ENCODE measurements at regions not wholly inside any gene's neighbourhood (a gene's known extent, or its start where the extent isn't known, plus 50 kb on each side); places are given as distances from the start of the nearest gene placed in this dataset.

- Histone ChIP-seq H3K4me2 (ENCODE audit: insufficient read depth, low read length) (no peak overlapping the region), H2AFZ (ENCODE audit: low read depth, low read length) (no peak overlapping the region), H3K27ac (ENCODE audit: insufficient read depth, low read depth, low read length) (no peak overlapping the region), H4K20me1 (replicated peaks; ENCODE audit: control insufficient read depth, extremely low read depth, insufficient read depth, low read length) (no peaks in the 10 kb centered on the region), H3K79me2 (ENCODE audit: control insufficient read depth, insufficient read depth, low read length) (no peaks in the 10 kb centered on the region), H3K9me1 (replicated peaks; ENCODE audit: control insufficient read depth, extremely low read depth, insufficient read depth, low read length) (no peaks in the 10 kb centered on the region), H3K9ac (replicated peaks; ENCODE audit: extremely low read depth, insufficient read depth, low read length) (no peak overlapping the region), H3K4me3 (replicated peaks in 1 of 3; ENCODE audit: insufficient read depth in 1 of 3, low read depth in 1 of 3, low read length in 3 of 3) (no peak overlapping the region), H3K4me1 (ENCODE audit: control insufficient read depth, extremely low read depth, insufficient read depth, low read length) (no peaks in the 10 kb centered on the region), H3K36me3 (ENCODE audit: control insufficient read depth in 2 of 2, extremely low read depth in 1 of 2, insufficient read depth in 2 of 2, low read length in 2 of 2) (no peaks in the 10 kb centered on the region), H3K9me3 (replicated peaks; ENCODE audit: control insufficient read depth, insufficient read depth, low read length) (no peaks in the 10 kb centered on the region), H3K27me3 (ENCODE audit: control insufficient read depth in 2 of 2, insufficient read depth in 2 of 2, low read length in 2 of 2) (no peaks in the 10 kb centered on the region)
- FAIRE-seq (no peak), DNase-seq (ENCODE audit: low read depth, low spot score) (no peak)
- dilution Hi-C loops (cut with MboI; ENCODE audit: extremely low pct_ligation_motif_present, low sequenced_read_pairs) (no loop called here), intact Hi-C loops (cut with micrococcal nuclease) (no loop called here)
- CTCF ChIA-PET: no interaction called here
- BruUV-seq (replicated peaks): no TSS peak
- POLR2A ChIA-PET: no interaction called here
- TF ChIP-seq POLR2A (IDR thresholded peaks at IDR 0.05; ENCODE audit: low read depth, low read length) (no peak), FOS (IDR thresholded peaks at IDR 0.05; ENCODE audit: borderline replicate concordance, insufficient read depth, low read length) (no peak), EZH2 (IDR thresholded peaks at IDR 0.05; ENCODE audit: borderline replicate concordance, low read depth, low read length, severe bottlenecking) (no peak), MAX (IDR thresholded peaks at IDR 0.05; ENCODE audit: insufficient read depth, insufficient read length) (no peak), GATA2 (IDR thresholded peaks at IDR 0.05; ENCODE audit: insufficient read depth, insufficient read length, low read depth, low read length) (no peak), MYC (IDR thresholded peaks at IDR 0.05; ENCODE audit: low read depth, low read length) (no peak)
- TF ChIP-seq, protein P1, sequence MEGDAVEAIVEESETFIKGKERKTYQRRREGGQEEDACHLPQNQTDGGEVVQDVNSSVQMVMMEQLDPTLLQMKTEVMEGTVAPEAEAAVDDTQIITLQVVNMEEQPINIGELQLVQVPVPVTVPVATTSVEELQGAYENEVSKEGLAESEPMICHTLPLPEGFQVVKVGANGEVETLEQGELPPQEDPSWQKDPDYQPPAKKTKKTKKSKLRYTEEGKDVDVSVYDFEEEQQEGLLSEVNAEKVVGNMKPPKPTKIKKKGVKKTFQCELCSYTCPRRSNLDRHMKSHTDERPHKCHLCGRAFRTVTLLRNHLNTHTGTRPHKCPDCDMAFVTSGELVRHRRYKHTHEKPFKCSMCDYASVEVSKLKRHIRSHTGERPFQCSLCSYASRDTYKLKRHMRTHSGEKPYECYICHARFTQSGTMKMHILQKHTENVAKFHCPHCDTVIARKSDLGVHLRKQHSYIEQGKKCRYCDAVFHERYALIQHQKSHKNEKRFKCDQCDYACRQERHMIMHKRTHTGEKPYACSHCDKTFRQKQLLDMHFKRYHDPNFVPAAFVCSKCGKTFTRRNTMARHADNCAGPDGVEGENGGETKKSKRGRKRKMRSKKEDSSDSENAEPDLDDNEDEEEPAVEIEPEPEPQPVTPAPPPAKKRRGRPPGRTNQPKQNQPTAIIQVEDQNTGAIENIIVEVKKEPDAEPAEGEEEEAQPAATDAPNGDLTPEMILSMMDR (IDR thresholded peaks at IDR 0.05; ENCODE audit: extremely low read depth in 1 of 2, insufficient read depth in 1 of 2, low read depth in 1 of 2, low read length in 2 of 2): no peak
Measured at GRCh38 chr15:61387675-61388074, 158.6 kb upstream of the RORA start.

DNA sequence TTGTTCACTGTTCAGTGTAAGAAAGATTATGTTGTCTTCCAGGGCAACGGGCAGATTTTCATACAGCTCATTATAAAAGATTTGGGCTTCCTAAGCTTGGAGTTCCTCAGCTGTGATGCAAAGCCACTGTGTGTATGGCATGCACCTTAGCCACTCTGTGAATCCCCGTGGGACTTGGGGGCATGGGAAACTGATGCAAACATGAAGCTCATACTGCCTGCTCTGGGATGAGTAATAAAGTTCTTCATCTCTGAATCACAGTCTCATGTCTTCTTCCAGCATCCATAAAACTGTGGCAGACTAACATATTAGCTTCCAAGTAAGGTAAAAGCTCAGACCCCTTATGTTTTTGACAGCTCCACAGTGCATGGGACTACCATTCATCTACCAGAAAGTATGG, 154.3 kb upstream of the RORA start:
- H3K27ac ChIP-seq (ENCODE audit: insufficient read depth, low read depth, low read length): no peak overlapping the region
- TF ChIP-seq JUN (IDR thresholded peaks at IDR 0.05; ENCODE audit: borderline replicate concordance, insufficient read depth, insufficient read length, low read depth) (no peak), POLR2A (IDR thresholded peaks at IDR 0.05; ENCODE audit: low read depth, low read length) (no peak)
- TF ChIP-seq, protein P1 (IDR thresholded peaks at IDR 0.05; ENCODE audit: extremely low read depth in 1 of 2, insufficient read depth in 1 of 2, low read depth in 1 of 2, low read length in 2 of 2): no peak
- ChIA-PET CTCF (no interaction called here), POLR2A (no interaction called here)
- H4K20me1 ChIP-seq (replicated peaks; ENCODE audit: control insufficient read depth, extremely low read depth, insufficient read depth, low read length): no peaks in the 10 kb centered on the region
- no peaks in the 10 kb centered on the region for H3K9me1 ChIP-seq (replicated peaks; ENCODE audit: control insufficient read depth, extremely low read depth, insufficient read depth, low read length)
- H3K4me2 ChIP-seq (ENCODE audit: insufficient read depth, low read length): no peak overlapping the region
- intact Hi-C loops (cut with micrococcal nuclease) (no loop called here), dilution Hi-C loops (cut with MboI; ENCODE audit: extremely low pct_ligation_motif_present, low sequenced_read_pairs) (no loop called here)
- H3K79me2 ChIP-seq (ENCODE audit: control insufficient read depth, insufficient read depth, low read length): no peaks in the 10 kb centered on the region
- no peak for DNase-seq (ENCODE audit: low read depth, low spot score)
- H3K4me1 ChIP-seq (ENCODE audit: control insufficient read depth, extremely low read depth, insufficient read depth, low read length): no peaks in the 10 kb centered on the region
- H3K4me3 ChIP-seq (replicated peaks in 1 of 3; ENCODE audit: insufficient read depth in 1 of 3, low read depth in 1 of 3, low read length in 3 of 3): no peak overlapping the region
- no peak overlapping the region for H2AFZ ChIP-seq (ENCODE audit: low read depth, low read length)
- no peak for FAIRE-seq
- H3K36me3 ChIP-seq (ENCODE audit: control insufficient read depth in 2 of 2, extremely low read depth in 1 of 2, insufficient read depth in 2 of 2, low read length in 2 of 2): no peaks in the 10 kb centered on the region
- H3K9ac ChIP-seq (replicated peaks; ENCODE audit: extremely low read depth, insufficient read depth, low read length): no peak overlapping the region
- H3K9me3 ChIP-seq (replicated peaks; ENCODE audit: control insufficient read depth, insufficient read depth, low read length): no peaks in the 10 kb centered on the region
- no peaks in the 10 kb centered on the region for H3K27me3 ChIP-seq (ENCODE audit: control insufficient read depth in 2 of 2, insufficient read depth in 2 of 2, low read length in 2 of 2)
- no TSS peak for BruUV-seq (replicated peaks)
